Astrocyte of the spinal cord (primary cell): ENCODE measurements at regions not wholly inside any gene's neighbourhood (a gene's known extent, or its start where the extent isn't known, plus 50 kb on each side); places are given as distances from the start of the nearest gene placed in this dataset.

Experiments used
- DNase-seq: peaks from one replicate; pipeline ENCODE4 v3.0.0; 2011; ENCODE audit warnings: low read depth, low spot score
- H3K4me3 ChIP-seq: 2 replicates; pipeline ENCODE4 v1.5.1; 2011; ENCODE audit warnings: low read depth, mild to moderate bottlenecking, low read length, moderate library complexity
- in situ Hi-C: cut with HindIII; loops from 2 replicates; pipeline ENCODE4 v1.10.0; 2017; ENCODE audit warnings: low sequenced_read_pairs
- TF ChIP-seq, protein P1 (sequence below): IDR thresholded peaks from 2 replicates; pipeline ENCODE4 v1.5.1; 2012; ENCODE audit warnings: low read depth, mild to moderate bottlenecking, low read length, inconsistent platforms

DNA sequence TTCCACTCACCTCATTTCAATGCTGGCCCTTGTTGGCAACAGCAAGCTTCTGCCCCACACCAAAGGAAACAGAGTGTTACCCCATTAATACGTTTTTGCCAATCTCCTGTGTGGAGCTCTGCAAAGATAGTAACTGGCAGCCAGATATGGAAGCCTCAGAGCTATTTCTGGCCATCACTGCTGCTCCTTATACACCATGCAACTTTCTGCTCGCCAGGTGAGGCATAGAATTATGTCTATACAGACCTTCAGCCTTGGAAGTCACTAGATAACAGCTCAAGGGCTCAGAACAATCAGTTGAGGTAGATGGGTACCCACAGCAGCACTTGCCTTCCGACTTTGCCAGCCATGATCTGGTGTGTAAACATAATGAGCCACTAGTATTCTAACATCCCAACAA is 214.8 kb upstream of the ALG10B start:
- H3K4me3 ChIP-seq, result no peak overlapping the region
- TF ChIP-seq, protein P1, sequence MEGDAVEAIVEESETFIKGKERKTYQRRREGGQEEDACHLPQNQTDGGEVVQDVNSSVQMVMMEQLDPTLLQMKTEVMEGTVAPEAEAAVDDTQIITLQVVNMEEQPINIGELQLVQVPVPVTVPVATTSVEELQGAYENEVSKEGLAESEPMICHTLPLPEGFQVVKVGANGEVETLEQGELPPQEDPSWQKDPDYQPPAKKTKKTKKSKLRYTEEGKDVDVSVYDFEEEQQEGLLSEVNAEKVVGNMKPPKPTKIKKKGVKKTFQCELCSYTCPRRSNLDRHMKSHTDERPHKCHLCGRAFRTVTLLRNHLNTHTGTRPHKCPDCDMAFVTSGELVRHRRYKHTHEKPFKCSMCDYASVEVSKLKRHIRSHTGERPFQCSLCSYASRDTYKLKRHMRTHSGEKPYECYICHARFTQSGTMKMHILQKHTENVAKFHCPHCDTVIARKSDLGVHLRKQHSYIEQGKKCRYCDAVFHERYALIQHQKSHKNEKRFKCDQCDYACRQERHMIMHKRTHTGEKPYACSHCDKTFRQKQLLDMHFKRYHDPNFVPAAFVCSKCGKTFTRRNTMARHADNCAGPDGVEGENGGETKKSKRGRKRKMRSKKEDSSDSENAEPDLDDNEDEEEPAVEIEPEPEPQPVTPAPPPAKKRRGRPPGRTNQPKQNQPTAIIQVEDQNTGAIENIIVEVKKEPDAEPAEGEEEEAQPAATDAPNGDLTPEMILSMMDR, result no peak
- no peak for DNase-seq
- in situ Hi-C loops, result no loop called here

DNA sequence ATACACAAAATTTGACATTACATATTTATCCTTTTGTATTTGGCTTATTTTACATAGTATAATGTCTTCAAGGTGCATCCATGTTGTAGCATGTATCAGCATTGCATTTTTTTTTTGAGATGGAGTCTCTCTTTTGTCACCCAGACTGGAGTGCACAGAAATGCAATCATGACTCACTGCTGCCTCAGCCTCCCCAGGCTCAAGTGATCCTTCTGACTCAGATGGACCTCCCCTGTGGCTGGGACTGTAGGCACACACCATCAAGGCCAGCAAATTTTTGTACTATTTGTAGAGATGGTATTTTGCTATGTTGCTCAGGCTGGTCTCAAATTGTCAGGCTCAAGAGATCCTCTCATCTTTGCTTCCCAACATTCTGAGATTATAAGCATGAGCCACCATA is 214.4 kb upstream of the ALG10B start:
- TF ChIP-seq, protein P1, result no peak
- in situ Hi-C loops, result no loop called here

DNA sequence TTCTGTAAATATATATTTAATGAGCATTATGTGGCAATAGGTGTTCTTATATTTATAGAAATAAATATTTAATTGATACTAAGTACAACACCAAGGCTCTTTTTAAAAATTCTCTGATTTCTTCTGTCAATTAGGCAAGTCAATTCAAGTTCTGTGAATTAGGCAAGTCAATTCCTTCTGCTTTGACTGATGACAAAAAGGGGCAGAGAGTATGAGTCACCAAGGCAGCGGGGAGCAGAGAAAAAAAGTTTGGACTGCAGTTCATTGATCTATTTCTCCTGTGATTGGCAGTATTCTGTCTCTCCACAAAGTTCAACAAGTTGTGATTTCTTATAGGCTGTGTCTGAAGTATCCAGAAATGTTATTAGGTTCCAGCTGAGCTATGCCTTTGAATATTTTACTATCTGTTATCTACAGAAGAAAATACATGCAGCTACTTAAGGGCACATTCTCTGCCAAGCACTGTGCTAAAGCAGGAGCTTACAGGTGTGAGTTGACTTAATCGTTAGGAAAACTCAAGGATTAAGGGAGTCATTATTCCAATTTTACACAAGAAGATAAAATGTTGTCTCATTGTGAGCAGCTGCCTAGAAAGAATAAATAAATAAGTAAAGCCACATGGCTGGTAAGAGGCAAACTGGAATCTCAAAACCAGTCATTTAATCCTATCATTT is 206.4 kb upstream of the ALG10B start:
- in situ Hi-C loops, result no loop called here

More for the DNA sequence above, 214.4 kb upstream of the ALG10B start:
- no peak for DNase-seq
- H3K4me3 ChIP-seq, result no peak overlapping the region

DNA sequence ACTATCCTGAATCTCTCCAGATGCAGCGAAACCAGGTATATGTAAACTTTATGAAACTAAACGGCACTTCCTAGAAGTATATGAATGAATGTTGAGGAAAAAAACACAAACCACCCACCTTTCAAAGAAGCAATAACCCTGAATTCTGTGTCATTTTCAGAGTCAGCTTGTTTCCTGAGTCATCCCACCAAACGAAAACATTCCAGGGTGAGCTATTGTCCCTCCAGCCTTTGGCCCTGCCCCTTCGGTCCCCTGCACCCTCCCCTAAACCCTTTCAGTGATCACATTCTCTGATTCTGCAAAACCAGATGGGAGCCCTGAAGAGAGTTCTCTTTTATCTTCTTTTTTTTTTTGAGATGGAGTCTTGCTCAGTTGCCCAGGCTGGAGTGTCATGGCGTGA is 202.6 kb upstream of the ALG10B start:
- DNase-seq, result no peak
- no peak overlapping the region for H3K4me3 ChIP-seq
- TF ChIP-seq, protein P1, result no peak
- in situ Hi-C loops, result no loop called here

More for the DNA sequence above, 206.4 kb upstream of the ALG10B start:
- TF ChIP-seq, protein P1, result no peak
- H3K4me3 ChIP-seq, result no peak overlapping the region
- no peak for DNase-seq

DNA sequence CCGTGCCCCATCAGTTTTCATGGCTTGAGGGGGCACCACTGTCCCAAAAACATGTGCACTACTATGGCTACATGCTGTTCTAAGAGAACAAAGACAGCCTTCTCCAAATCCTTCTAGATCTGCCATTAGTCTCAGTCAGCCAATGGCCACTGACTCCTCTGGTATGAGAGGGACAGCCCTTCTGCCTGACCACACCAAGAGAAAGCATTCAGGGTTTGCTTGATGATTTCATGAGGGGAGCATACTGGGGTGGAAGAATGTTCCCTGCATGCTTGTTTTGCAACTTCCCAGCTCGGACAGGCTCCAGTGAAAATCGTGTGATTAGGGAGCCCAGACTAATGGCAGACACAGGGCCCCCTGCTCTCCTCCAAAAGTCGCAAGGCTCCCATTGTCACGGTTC is 199.6 kb upstream of the ALG10B start:
- TF ChIP-seq, protein P1, result no peak
- DNase-seq, result no peak
- in situ Hi-C loops, result no loop called here
- H3K4me3 ChIP-seq, result no peak overlapping the region

DNA sequence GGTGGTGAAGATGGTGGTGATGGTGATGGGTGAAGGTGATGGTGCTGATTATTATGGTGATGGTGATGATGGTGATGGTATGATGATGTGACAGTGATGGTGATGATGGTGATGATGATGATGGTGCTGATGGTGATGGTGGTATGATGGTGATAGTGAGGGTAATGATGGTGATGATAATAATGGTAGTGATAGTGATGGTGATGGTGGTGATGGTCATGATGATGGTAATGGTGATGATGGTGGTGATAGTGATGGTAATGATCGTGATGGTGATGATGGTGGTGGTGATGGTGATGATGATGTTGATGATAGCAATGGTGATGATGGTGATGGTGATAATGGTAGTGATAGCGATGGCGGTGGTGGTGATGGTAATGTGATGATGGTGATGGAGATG is 197.9 kb upstream of the ALG10B start:
- TF ChIP-seq, protein P1, result no peak
- in situ Hi-C loops, result no loop called here
- DNase-seq, result no peak
- H3K4me3 ChIP-seq, result no peak overlapping the region
